ENCODE measurements at regions not wholly inside any gene's neighbourhood (a gene's known extent, or its start where the extent isn't known, plus 50 kb on each side); places are given as distances from the start of the nearest gene placed in this dataset.

DNA sequence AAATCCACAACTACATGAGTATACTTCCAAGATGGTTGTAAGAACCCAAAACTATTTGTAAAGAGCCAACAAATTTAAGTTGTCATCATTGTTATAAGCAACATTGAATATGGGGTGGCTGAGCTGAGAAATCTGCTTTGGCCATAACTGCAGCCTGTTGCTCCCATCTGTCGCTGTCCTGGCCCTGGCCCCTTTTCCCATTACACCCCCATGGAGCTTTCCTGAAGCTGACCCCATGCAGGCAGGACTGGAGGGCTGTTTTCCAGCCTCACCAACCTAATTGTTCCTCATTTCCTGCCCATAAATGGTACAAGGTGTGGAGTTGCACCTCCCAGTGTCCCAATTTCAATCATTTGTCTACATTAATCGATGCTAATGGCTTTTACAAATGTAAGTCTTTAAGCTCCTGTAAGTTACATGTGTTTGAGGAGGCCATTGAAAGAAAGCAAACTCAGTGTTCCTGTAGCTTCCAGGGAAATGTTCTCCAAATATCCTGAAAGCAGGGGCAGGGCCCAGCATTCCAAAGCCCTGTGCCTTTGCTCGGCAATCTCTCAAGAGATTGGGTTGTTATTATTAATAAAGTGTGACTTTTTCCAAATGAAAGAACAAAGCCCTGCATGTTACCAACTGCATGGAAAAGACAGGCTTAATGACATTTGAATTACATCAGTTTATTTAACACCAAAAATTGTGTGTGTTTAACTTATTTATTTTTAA, 545.9 kb downstream of the PLPP3 start:
- no peak for DNase-seq (ENCODE audit: low read depth)
- TF ChIP-seq, protein P1, sequence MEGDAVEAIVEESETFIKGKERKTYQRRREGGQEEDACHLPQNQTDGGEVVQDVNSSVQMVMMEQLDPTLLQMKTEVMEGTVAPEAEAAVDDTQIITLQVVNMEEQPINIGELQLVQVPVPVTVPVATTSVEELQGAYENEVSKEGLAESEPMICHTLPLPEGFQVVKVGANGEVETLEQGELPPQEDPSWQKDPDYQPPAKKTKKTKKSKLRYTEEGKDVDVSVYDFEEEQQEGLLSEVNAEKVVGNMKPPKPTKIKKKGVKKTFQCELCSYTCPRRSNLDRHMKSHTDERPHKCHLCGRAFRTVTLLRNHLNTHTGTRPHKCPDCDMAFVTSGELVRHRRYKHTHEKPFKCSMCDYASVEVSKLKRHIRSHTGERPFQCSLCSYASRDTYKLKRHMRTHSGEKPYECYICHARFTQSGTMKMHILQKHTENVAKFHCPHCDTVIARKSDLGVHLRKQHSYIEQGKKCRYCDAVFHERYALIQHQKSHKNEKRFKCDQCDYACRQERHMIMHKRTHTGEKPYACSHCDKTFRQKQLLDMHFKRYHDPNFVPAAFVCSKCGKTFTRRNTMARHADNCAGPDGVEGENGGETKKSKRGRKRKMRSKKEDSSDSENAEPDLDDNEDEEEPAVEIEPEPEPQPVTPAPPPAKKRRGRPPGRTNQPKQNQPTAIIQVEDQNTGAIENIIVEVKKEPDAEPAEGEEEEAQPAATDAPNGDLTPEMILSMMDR (IDR thresholded peaks at IDR 0.05; ENCODE audit: low read depth, low read length, missing control alignments): no peak
- no peak overlapping the region for H3K4me3 ChIP-seq (ENCODE audit: low read depth, low read length)

DNA sequence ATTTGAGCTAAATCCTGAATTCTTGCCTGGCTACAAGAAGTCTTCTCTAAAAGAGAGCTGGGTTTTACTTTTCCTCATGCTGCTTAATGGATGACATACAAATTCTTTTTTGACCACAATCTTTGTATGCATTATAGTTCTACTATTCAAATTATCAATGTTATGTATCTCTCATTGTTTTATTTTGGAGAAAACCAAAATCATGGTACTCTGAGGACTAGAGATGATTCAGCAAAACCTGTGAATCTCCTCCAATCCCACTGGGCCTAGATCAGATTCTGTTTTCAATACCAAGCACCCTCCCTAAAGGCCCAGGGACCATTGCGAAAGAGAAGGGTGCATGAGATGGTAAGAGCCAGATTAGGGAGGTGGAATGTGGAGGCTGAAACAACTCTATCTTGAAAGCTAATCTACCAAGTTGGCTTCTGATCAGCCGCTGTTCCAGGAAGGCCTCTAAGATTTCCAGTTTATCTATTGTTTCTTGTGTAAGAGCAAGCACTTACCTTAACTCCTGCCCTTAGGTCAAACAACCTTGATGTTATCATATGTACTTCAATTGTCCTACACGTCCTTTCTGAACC, 547.2 kb downstream of the PLPP3 start:
- no peak overlapping the region for H3K4me3 ChIP-seq (ENCODE audit: low read depth, low read length)
- no peak for DNase-seq (ENCODE audit: low read depth)
- TF ChIP-seq, protein P1 (IDR thresholded peaks at IDR 0.05; ENCODE audit: low read depth, low read length, missing control alignments): no peak

DNA sequence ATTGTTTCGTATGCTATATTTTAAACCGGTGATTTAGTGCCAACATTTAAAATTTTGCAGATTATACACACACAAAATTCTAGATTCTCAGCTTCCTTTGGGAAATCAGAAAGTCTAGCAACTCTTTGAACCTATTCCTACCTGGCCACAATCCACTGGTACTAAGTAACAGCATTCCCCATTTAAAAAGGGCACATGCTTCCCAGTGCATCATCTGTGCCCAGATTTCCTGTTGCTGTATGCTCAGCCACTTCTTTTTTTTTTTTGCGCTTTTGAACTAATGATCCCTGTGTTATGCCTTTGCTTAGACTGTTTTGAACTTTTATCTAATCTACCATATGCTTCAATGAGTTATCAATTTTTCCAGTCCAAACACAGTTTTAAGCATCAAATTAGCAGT, 548.4 kb downstream of the PLPP3 start:
- H3K4me3 ChIP-seq (ENCODE audit: low read depth, low read length): no peak overlapping the region
- TF ChIP-seq, protein P1 (IDR thresholded peaks at IDR 0.05; ENCODE audit: low read depth, low read length, missing control alignments): no peak
- DNase-seq (ENCODE audit: low read depth): no peak

DNA sequence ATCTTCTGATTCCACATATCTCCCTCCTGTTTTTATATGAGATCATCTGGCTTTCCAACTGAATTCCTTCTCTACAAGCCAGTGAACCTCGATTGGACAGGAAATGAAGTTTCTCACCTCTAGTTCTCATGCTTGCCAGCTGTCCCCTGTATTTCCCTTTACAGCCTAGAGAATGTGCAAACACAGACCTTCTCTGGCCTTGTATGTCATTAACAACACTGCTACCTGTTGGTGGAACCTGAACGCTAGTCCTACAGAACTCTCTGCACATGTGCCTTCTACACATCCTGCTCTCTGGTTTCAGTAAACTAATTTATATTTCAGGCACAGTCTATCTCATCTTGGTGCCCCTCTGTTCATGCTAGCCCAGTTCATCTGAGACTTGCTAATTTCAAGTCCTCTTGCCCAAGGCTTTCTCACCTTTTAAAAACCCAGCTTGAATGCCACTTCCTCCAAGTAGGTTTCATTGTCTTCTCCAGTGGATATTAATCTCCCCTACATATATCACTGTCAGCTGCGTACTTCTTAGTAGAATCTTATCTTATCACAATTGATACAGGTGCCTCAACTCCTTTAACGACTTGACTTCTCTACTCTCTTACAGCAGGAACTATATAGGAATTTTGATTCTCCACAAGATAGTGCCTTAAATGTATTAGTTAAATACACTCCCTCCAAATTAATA, 549.9 kb downstream of the PLPP3 start:
- TF ChIP-seq, protein P1 (IDR thresholded peaks at IDR 0.05; ENCODE audit: low read depth, low read length, missing control alignments): no peak
- no peak overlapping the region for H3K4me3 ChIP-seq (ENCODE audit: low read depth, low read length)
- DNase-seq (ENCODE audit: low read depth): no peak

DNA sequence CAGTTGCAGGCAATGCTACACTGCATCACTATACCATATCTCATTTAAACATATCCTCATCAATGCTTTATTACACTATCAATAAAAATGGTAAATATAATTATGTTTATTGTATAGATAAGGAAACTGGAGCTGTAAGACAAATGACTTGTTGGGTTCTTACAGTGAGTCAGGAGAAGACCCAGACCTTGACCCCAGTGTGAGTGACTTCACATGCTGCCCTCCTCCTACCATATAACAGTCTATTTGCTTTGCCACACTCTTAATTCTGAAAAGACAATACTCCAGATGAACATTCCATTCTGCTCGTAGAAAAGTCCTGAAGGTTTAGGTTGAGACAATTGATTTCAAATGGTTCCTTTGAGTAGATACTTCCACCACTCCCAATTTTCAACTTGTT, 550.5 kb downstream of the PLPP3 start:
- no peak for DNase-seq (ENCODE audit: low read depth)
- TF ChIP-seq, protein P1 (IDR thresholded peaks at IDR 0.05; ENCODE audit: low read depth, low read length, missing control alignments): no peak

DNA sequence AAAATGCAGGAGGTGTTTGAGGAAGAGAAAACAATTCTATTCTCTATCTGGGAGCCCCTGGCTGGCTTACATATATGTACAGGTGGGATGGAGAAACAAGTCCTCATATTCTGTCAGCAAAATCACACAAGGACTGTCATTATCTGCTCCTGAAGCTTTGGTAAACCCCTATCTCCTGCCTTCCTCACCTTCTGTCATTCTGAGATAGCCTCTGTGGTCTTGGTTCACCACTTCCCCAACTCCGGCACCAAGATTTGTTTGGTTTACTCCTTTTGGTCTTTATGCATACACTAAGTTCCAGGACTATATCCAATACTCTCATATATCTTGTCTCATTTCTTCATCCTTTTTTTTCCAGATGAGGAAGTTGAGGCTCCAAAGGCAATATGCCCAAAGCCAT, 551.1 kb downstream of the PLPP3 start:
- TF ChIP-seq, protein P1 (IDR thresholded peaks at IDR 0.05; ENCODE audit: low read depth, low read length, missing control alignments): no peak
- H3K4me3 ChIP-seq (ENCODE audit: low read depth, low read length): no peak overlapping the region
- DNase-seq (ENCODE audit: low read depth): no peak

More for the DNA sequence above, 550.5 kb downstream of the PLPP3 start:
- no peak overlapping the region for H3K4me3 ChIP-seq (ENCODE audit: low read depth, low read length)

All from GM12864 (cell line).